ENCODE measurements at regions not wholly inside any gene's neighbourhood (a gene's known extent, or its start where the extent isn't known, plus 50 kb on each side); places are given as distances from the start of the nearest gene placed in this dataset.
"Not testable (repeated sequence)": the region's sequence is repeated elsewhere in the genome, so short reads cannot be mapped to it uniquely, and the experiment has no call there.

- Histone ChIP-seq H3K27ac (ENCODE audit: low read depth, low read length, severe bottlenecking) (no peak overlapping the region), H3K4me1 (ENCODE audit: control insufficient read depth, insufficient read depth, low read length, poor library complexity, severe bottlenecking) (peaks cover 8% of the 10 kb centered on the region), H3K4me3 (ENCODE audit: extremely low read depth, insufficient read depth, low read length, poor library complexity, severe bottlenecking) (no peak overlapping the region), H3K9me3 (ENCODE audit: control insufficient read depth, low read length) (no peaks in the 10 kb centered on the region), H3K36me3 (ENCODE audit: control insufficient read depth, insufficient read depth, low read length) (no peaks in the 10 kb centered on the region)
- WGBS, 2 experiments (ENCODE audit: insufficient coverage in 2 of 2), result 91 to 94% methylated on average over 5 to 8 of the region's 10 CpGs
Measured at GRCh38 chr11:34001557-34002064, 49.9 kb upstream of the CAPRIN1 start.

GRCh38 chr11:33999393-33999792 lies 52.1 kb upstream of the CAPRIN1 start:
- Histone ChIP-seq H3K27ac (ENCODE audit: low read depth, low read length, severe bottlenecking) (no peak overlapping the region), H3K9me3 (ENCODE audit: control insufficient read depth, low read length) (no peaks in the 10 kb centered on the region), H3K4me3 (ENCODE audit: extremely low read depth, insufficient read depth, low read length, poor library complexity, severe bottlenecking) (no peak overlapping the region), H3K36me3 (ENCODE audit: control insufficient read depth, insufficient read depth, low read length) (no peaks in the 10 kb centered on the region), H3K4me1 (ENCODE audit: control insufficient read depth, insufficient read depth, low read length, poor library complexity, severe bottlenecking) (peaks cover 8% of the 10 kb centered on the region)
- 100% methylated on average over 1 of the region's 2 CpGs; no CpG with 5 or more reads in 1 of the 2 experiments for WGBS, 2 experiments (ENCODE audit: insufficient coverage in 2 of 2)

GRCh38 chr11:33997584-33998251 lies 53.8 kb upstream of the CAPRIN1 start:
- H3K9me3 ChIP-seq (ENCODE audit: control insufficient read depth, low read length), result no peaks in the 10 kb centered on the region

GRCh38 chr11:33996498-33997454 lies 54.8 kb upstream of the CAPRIN1 start:
- H3K36me3 ChIP-seq (ENCODE audit: control insufficient read depth, insufficient read depth, low read length), result no peaks in the 10 kb centered on the region
- peaks cover 8% of the 10 kb centered on the region for H3K4me1 ChIP-seq (ENCODE audit: control insufficient read depth, insufficient read depth, low read length, poor library complexity, severe bottlenecking)
- H3K27ac ChIP-seq (ENCODE audit: low read depth, low read length, severe bottlenecking), result no peak overlapping the region
- 49 to 51% methylated on average over 17 of the region's 25 CpGs for WGBS, 2 experiments (ENCODE audit: insufficient coverage in 2 of 2)
- no peaks in the 10 kb centered on the region for H3K9me3 ChIP-seq (ENCODE audit: control insufficient read depth, low read length)
- H3K4me3 ChIP-seq (ENCODE audit: extremely low read depth, insufficient read depth, low read length, poor library complexity, severe bottlenecking), result no peak overlapping the region

More at GRCh38 chr11:33997584-33998251, 53.8 kb upstream of the CAPRIN1 start:
- no peaks in the 10 kb centered on the region for H3K36me3 ChIP-seq (ENCODE audit: control insufficient read depth, insufficient read depth, low read length)
- H3K27ac ChIP-seq (ENCODE audit: low read depth, low read length, severe bottlenecking), result no peak overlapping the region
- WGBS, 2 experiments (ENCODE audit: insufficient coverage in 2 of 2), result 58 to 67% methylated on average over 3 to 7 of the region's 7 CpGs
- H3K4me1 ChIP-seq (ENCODE audit: control insufficient read depth, insufficient read depth, low read length, poor library complexity, severe bottlenecking), result peaks cover 8% of the 10 kb centered on the region
- no peak overlapping the region for H3K4me3 ChIP-seq (ENCODE audit: extremely low read depth, insufficient read depth, low read length, poor library complexity, severe bottlenecking)

- Histone ChIP-seq H3K9me3 (ENCODE audit: control insufficient read depth, low read length) (no peaks in the 10 kb centered on the region), H3K4me1 (ENCODE audit: control insufficient read depth, insufficient read depth, low read length, poor library complexity, severe bottlenecking) (peaks cover 8% of the 10 kb centered on the region), H3K27ac (ENCODE audit: low read depth, low read length, severe bottlenecking) (no peak overlapping the region), H3K4me3 (ENCODE audit: extremely low read depth, insufficient read depth, low read length, poor library complexity, severe bottlenecking) (no peak overlapping the region), H3K36me3 (ENCODE audit: control insufficient read depth, insufficient read depth, low read length) (no peaks in the 10 kb centered on the region)
- 71 to 100% methylated on average over 1 to 2 of the region's 2 CpGs for WGBS, 2 experiments (ENCODE audit: insufficient coverage in 2 of 2)
Measured at GRCh38 chr11:33994937-33995336, 56.6 kb upstream of the CAPRIN1 start.

- H3K27ac ChIP-seq (ENCODE audit: low read depth, low read length, severe bottlenecking); H3K36me3 ChIP-seq (ENCODE audit: control insufficient read depth, insufficient read depth, low read length): not testable (repeated sequence)
- 73 to 78% methylated on average over 6 to 10 of the region's 13 CpGs for WGBS, 2 experiments (ENCODE audit: insufficient coverage in 2 of 2)
Measured at GRCh38 chr11:33991136-33991535, 60.4 kb upstream of the CAPRIN1 start.

GRCh38 chr11:33990131-33990530 lies 61.4 kb upstream of the CAPRIN1 start:
- not testable (repeated sequence) for H3K4me1 ChIP-seq (ENCODE audit: control insufficient read depth, insufficient read depth, low read length, poor library complexity, severe bottlenecking); H3K36me3 ChIP-seq (ENCODE audit: control insufficient read depth, insufficient read depth, low read length)

More at GRCh38 chr11:33991136-33991535, 60.4 kb upstream of the CAPRIN1 start:
- H3K9me3 ChIP-seq (ENCODE audit: control insufficient read depth, low read length); H3K4me1 ChIP-seq (ENCODE audit: control insufficient read depth, insufficient read depth, low read length, poor library complexity, severe bottlenecking); H3K4me3 ChIP-seq (ENCODE audit: extremely low read depth, insufficient read depth, low read length, poor library complexity, severe bottlenecking): not testable (repeated sequence)

GRCh38 chr11:33989461-33989860 lies 62.1 kb upstream of the CAPRIN1 start:
- 66 to 71% methylated on average over 4 to 5 of the region's 7 CpGs for WGBS, 2 experiments (ENCODE audit: insufficient coverage in 2 of 2)
- Histone ChIP-seq H3K27ac (ENCODE audit: low read depth, low read length, severe bottlenecking) (no peak overlapping the region), H3K9me3 (ENCODE audit: control insufficient read depth, low read length) (no peaks in the 10 kb centered on the region), H3K4me3 (ENCODE audit: extremely low read depth, insufficient read depth, low read length, poor library complexity, severe bottlenecking) (no peak overlapping the region), H3K36me3 (ENCODE audit: control insufficient read depth, insufficient read depth, low read length) (no peaks in the 10 kb centered on the region), H3K4me1 (ENCODE audit: control insufficient read depth, insufficient read depth, low read length, poor library complexity, severe bottlenecking) (no peaks in the 10 kb centered on the region)

More at GRCh38 chr11:33990131-33990530, 61.4 kb upstream of the CAPRIN1 start:
- H3K9me3 ChIP-seq (ENCODE audit: control insufficient read depth, low read length); H3K4me3 ChIP-seq (ENCODE audit: extremely low read depth, insufficient read depth, low read length, poor library complexity, severe bottlenecking); H3K27ac ChIP-seq (ENCODE audit: low read depth, low read length, severe bottlenecking): not testable (repeated sequence)
- 89 to 92% methylated on average over 5 to 11 of the region's 32 CpGs for WGBS, 2 experiments (ENCODE audit: insufficient coverage in 2 of 2)

- Histone ChIP-seq H3K9me3 (ENCODE audit: control insufficient read depth, low read length) (no peaks in the 10 kb centered on the region), H3K4me1 (ENCODE audit: control insufficient read depth, insufficient read depth, low read length, poor library complexity, severe bottlenecking) (no peaks in the 10 kb centered on the region)
- WGBS, 2 experiments (ENCODE audit: insufficient coverage in 2 of 2), result 77 to 100% methylated on average over 1 to 3 of the region's 7 CpGs
Measured at GRCh38 chr11:33988586-33989370, 62.8 kb upstream of the CAPRIN1 start.

GRCh38 chr11:33987975-33988580 lies 63.5 kb upstream of the CAPRIN1 start:
- no peaks in the 10 kb centered on the region for H3K36me3 ChIP-seq (ENCODE audit: control insufficient read depth, insufficient read depth, low read length)
- 17 to 35% methylated on average over 4 to 6 of the region's 12 CpGs for WGBS, 2 experiments (ENCODE audit: insufficient coverage in 2 of 2)
- H3K4me3 ChIP-seq (ENCODE audit: extremely low read depth, insufficient read depth, low read length, poor library complexity, severe bottlenecking), result no peak overlapping the region
- H3K27ac ChIP-seq (ENCODE audit: low read depth, low read length, severe bottlenecking), result no peak overlapping the region
- H3K9me3 ChIP-seq (ENCODE audit: control insufficient read depth, low read length), result no peaks in the 10 kb centered on the region
- no peaks in the 10 kb centered on the region for H3K4me1 ChIP-seq (ENCODE audit: control insufficient read depth, insufficient read depth, low read length, poor library complexity, severe bottlenecking)

More at GRCh38 chr11:33988586-33989370, 62.8 kb upstream of the CAPRIN1 start:
- H3K4me3 ChIP-seq (ENCODE audit: extremely low read depth, insufficient read depth, low read length, poor library complexity, severe bottlenecking), result no peak overlapping the region
- no peak overlapping the region for H3K27ac ChIP-seq (ENCODE audit: low read depth, low read length, severe bottlenecking)
- no peaks in the 10 kb centered on the region for H3K36me3 ChIP-seq (ENCODE audit: control insufficient read depth, insufficient read depth, low read length)
